ENCODE measurements at regions not wholly inside any gene's neighbourhood (a gene's known extent, or its start where the extent isn't known, plus 50 kb on each side); places are given as distances from the start of the nearest gene placed in this dataset.

DNA sequence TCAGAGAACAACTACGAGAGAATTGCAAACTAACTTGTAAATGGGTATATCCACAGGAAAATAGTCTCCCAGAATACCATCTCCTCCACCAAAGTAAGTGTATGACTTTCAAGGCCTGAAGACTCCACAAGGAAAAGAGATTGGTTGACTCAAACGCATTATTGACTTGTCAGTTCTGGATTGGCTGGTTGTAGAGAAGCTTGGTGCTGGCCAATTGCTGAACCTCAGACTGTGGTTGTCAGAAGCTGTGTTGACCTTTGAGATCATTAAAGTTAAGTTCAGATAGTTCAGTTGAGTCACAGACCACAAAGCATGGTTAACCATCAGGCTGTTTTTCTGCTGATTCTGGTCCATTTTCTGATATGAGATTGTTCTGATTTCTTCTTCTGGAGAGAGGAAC is 388.3 kb downstream of the BMP2 start:
- TF ChIP-seq, protein P1, sequence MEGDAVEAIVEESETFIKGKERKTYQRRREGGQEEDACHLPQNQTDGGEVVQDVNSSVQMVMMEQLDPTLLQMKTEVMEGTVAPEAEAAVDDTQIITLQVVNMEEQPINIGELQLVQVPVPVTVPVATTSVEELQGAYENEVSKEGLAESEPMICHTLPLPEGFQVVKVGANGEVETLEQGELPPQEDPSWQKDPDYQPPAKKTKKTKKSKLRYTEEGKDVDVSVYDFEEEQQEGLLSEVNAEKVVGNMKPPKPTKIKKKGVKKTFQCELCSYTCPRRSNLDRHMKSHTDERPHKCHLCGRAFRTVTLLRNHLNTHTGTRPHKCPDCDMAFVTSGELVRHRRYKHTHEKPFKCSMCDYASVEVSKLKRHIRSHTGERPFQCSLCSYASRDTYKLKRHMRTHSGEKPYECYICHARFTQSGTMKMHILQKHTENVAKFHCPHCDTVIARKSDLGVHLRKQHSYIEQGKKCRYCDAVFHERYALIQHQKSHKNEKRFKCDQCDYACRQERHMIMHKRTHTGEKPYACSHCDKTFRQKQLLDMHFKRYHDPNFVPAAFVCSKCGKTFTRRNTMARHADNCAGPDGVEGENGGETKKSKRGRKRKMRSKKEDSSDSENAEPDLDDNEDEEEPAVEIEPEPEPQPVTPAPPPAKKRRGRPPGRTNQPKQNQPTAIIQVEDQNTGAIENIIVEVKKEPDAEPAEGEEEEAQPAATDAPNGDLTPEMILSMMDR (IDR thresholded peaks at IDR 0.05), result no peak
- no peak for TF ChIP-seq POLR2AphosphoS5 (IDR thresholded peaks at IDR 0.05; ENCODE audit: low read depth, low read length)
- TF ChIP-seq, protein P2, sequence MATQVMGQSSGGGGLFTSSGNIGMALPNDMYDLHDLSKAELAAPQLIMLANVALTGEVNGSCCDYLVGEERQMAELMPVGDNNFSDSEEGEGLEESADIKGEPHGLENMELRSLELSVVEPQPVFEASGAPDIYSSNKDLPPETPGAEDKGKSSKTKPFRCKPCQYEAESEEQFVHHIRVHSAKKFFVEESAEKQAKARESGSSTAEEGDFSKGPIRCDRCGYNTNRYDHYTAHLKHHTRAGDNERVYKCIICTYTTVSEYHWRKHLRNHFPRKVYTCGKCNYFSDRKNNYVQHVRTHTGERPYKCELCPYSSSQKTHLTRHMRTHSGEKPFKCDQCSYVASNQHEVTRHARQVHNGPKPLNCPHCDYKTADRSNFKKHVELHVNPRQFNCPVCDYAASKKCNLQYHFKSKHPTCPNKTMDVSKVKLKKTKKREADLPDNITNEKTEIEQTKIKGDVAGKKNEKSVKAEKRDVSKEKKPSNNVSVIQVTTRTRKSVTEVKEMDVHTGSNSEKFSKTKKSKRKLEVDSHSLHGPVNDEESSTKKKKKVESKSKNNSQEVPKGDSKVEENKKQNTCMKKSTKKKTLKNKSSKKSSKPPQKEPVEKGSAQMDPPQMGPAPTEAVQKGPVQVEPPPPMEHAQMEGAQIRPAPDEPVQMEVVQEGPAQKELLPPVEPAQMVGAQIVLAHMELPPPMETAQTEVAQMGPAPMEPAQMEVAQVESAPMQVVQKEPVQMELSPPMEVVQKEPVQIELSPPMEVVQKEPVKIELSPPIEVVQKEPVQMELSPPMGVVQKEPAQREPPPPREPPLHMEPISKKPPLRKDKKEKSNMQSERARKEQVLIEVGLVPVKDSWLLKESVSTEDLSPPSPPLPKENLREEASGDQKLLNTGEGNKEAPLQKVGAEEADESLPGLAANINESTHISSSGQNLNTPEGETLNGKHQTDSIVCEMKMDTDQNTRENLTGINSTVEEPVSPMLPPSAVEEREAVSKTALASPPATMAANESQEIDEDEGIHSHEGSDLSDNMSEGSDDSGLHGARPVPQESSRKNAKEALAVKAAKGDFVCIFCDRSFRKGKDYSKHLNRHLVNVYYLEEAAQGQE (IDR thresholded peaks at IDR 0.05; ENCODE audit: insufficient read depth in 1 of 2, low read depth in 2 of 2, low read length in 1 of 2), result no peak

All from Panc1 (cell line).